ENCODE measurements at regions not wholly inside any gene's neighbourhood (a gene's known extent, or its start where the extent isn't known, plus 50 kb on each side); places are given as distances from the start of the nearest gene placed in this dataset.

GRCh38 chr6:144417681-144418080, 132.5 kb downstream of the UTRN start:
- Histone ChIP-seq H3K27me3 (replicated peaks; ENCODE audit: insufficient read depth, low read depth, low read length, poor library complexity) (no peaks in the 10 kb centered on the region), H3K27ac (ENCODE audit: low read depth, low read length, poor library complexity, severe bottlenecking) (no peak overlapping the region), H3K4me1 (ENCODE audit: insufficient read depth, low read length, poor library complexity, severe bottlenecking) (no peaks in the 10 kb centered on the region), H3K4me3 (ENCODE audit: low read depth, low read length, poor library complexity, severe bottlenecking) (no peak overlapping the region), H3K9me3 (ENCODE audit: low read depth, low read length, poor library complexity, severe bottlenecking) (no peaks in the 10 kb centered on the region), H3K36me3 (ENCODE audit: insufficient read depth, low read length, poor library complexity, severe bottlenecking) (no peaks in the 10 kb centered on the region)
- TF ChIP-seq EZH2 (IDR thresholded peaks at IDR 0.05; ENCODE audit: borderline replicate concordance, low read depth, low read length, poor library complexity, severe bottlenecking): no peak
- no peak for TF ChIP-seq CTCF (conservative IDR thresholded peaks at IDR 0.05; ENCODE audit: low read depth, low read length)
- CTCF ChIA-PET: no interaction called here
- POLR2A ChIA-PET (ENCODE audit: low non-redundant PET): no interaction called here
- no peak for DNase-seq (ENCODE audit: low spot score)
- intact Hi-C loops (cut with micrococcal nuclease; ENCODE audit: unreplicated experiment): no loop called here
- no TSS peak for BruUV-seq (replicated peaks)

- no TSS peak for BruUV-seq (replicated peaks)
- H3K4me1 ChIP-seq (ENCODE audit: insufficient read depth, low read length, poor library complexity, severe bottlenecking): no peaks in the 10 kb centered on the region
- H3K27me3 ChIP-seq (replicated peaks; ENCODE audit: insufficient read depth, low read depth, low read length, poor library complexity): no peaks in the 10 kb centered on the region
- CTCF ChIA-PET: no interaction called here
- no peaks in the 10 kb centered on the region for H3K9me3 ChIP-seq (ENCODE audit: low read depth, low read length, poor library complexity, severe bottlenecking)
- DNase-seq (ENCODE audit: low spot score): no peak
- intact Hi-C loops (cut with micrococcal nuclease; ENCODE audit: unreplicated experiment): no loop called here
- no peak overlapping the region for H3K4me3 ChIP-seq (ENCODE audit: low read depth, low read length, poor library complexity, severe bottlenecking)
- no peak overlapping the region for H3K27ac ChIP-seq (ENCODE audit: low read depth, low read length, poor library complexity, severe bottlenecking)
- TF ChIP-seq EZH2 (IDR thresholded peaks at IDR 0.05; ENCODE audit: borderline replicate concordance, low read depth, low read length, poor library complexity, severe bottlenecking) (no peak), CTCF (conservative IDR thresholded peaks at IDR 0.05; ENCODE audit: low read depth, low read length) (no peak)
- no peaks in the 10 kb centered on the region for H3K36me3 ChIP-seq (ENCODE audit: insufficient read depth, low read length, poor library complexity, severe bottlenecking)
- POLR2A ChIA-PET (ENCODE audit: low non-redundant PET): no interaction called here
Observed at GRCh38 chr6:144418959-144419545, 133.9 kb downstream of the UTRN start.

- Histone ChIP-seq H3K36me3 (ENCODE audit: insufficient read depth, low read length, poor library complexity, severe bottlenecking) (no peaks in the 10 kb centered on the region), H3K9me3 (ENCODE audit: low read depth, low read length, poor library complexity, severe bottlenecking) (no peaks in the 10 kb centered on the region), H3K4me1 (ENCODE audit: insufficient read depth, low read length, poor library complexity, severe bottlenecking) (no peaks in the 10 kb centered on the region), H3K27ac (ENCODE audit: low read depth, low read length, poor library complexity, severe bottlenecking) (no peak overlapping the region), H3K4me3 (ENCODE audit: low read depth, low read length, poor library complexity, severe bottlenecking) (no peak overlapping the region), H3K27me3 (replicated peaks; ENCODE audit: insufficient read depth, low read depth, low read length, poor library complexity) (no peaks in the 10 kb centered on the region)
- intact Hi-C loops (cut with micrococcal nuclease; ENCODE audit: unreplicated experiment): no loop called here
- no peak for DNase-seq (ENCODE audit: low spot score)
- no TSS peak for BruUV-seq (replicated peaks)
- CTCF ChIA-PET: no interaction called here
- TF ChIP-seq CTCF (conservative IDR thresholded peaks at IDR 0.05; ENCODE audit: low read depth, low read length): no peak
- no peak for TF ChIP-seq EZH2 (IDR thresholded peaks at IDR 0.05; ENCODE audit: borderline replicate concordance, low read depth, low read length, poor library complexity, severe bottlenecking)
- POLR2A ChIA-PET (ENCODE audit: low non-redundant PET): no interaction called here
Observed at GRCh38 chr6:144423167-144423566, 138.0 kb downstream of the UTRN start.
